ENCODE measurements at regions not wholly inside any gene's neighbourhood (a gene's known extent, or its start where the extent isn't known, plus 50 kb on each side); places are given as distances from the start of the nearest gene placed in this dataset.

DNA sequence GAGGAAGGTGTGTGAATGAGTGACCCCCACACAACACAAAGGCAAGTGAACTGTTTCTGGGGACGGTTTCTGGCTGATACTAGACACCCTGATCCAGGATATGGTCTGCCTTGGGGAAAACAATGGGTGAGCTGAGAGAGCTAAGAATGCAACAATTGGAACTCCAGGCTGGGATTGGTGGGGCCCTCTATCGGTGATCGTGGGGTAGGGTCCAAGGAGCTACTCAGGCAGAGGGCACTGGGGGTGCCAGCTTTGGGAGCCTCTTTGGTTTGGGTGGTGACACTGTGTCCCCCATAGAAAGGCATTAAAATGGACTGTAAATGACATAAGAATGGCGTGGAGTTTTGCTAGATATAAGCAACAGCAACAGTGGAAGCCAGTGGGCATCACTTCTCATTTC lies 439.1 kb downstream of the DMAC1 start:
- Mint-ChIP-seq H3K4me3 (no peak overlapping the region), H3K9me3 (ENCODE audit: low read depth) (no peaks in the 10 kb centered on the region), H3K27ac (no peak overlapping the region), H3K4me1 (ENCODE audit: low read depth) (no peaks in the 10 kb centered on the region), H3K27me3 (peaks cover 6% of the 10 kb centered on the region), H3K36me3 (no peaks in the 10 kb centered on the region)

- Mint-ChIP-seq H3K27me3 (peaks cover 7% of the 10 kb centered on the region), H3K36me3 (no peaks in the 10 kb centered on the region), H3K9me3 (ENCODE audit: low read depth) (no peaks in the 10 kb centered on the region), H3K4me1 (ENCODE audit: low read depth) (no peaks in the 10 kb centered on the region), H3K27ac (no peak overlapping the region), H3K4me3 (no peak overlapping the region)
Observed at GRCh38 chr9:7358876-7359275, 440.7 kb downstream of the DMAC1 start.

DNA sequence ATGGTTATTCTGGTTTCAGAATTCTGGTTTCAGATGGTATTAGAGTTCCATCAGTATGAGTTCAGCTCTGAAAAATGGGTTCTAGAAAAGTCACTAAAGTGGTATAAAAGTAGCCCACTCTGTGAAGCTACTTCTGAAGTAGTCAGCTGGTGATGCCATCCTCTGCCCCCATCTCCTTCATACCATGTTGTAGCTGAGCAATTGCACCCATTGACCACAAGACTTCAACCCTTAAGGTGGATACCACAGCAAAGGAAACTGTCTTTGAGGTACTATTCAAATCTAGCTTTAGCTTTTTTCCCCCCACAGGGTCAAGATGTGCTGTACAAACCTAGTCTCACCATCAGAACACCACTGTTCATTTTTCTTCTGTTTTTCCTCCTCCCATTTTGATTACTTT lies 444.9 kb downstream of the DMAC1 start:
- Mint-ChIP-seq H3K9me3 (ENCODE audit: low read depth) (peaks cover 3% of the 10 kb centered on the region), H3K27me3 (peaks cover 7% of the 10 kb centered on the region), H3K4me3 (no peak overlapping the region), H3K4me1 (ENCODE audit: low read depth) (no peaks in the 10 kb centered on the region), H3K27ac (no peak overlapping the region), H3K36me3 (no peaks in the 10 kb centered on the region)

DNA sequence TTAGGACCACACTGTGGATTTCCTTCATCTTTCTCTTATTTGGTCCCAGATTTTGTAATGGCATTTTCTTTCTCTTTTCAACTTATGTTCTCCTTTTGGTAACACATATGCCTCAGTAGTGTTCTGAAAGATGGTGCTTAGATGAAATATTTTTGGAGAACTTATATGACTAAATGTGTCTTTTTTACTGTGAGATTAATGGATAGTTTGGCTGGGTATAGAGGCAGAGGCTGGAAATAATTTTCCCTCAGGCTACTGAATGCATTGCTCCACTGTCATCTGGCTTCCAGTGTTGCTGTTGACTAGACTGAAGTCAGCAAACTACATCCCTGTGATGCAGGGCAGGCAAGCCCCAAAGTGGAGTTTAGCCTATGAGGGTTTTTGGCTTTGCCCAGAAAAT lies 450.9 kb downstream of the DMAC1 start:
- Mint-ChIP-seq H3K4me3 (no peak overlapping the region), H3K4me1 (ENCODE audit: low read depth) (no peaks in the 10 kb centered on the region), H3K9me3 (ENCODE audit: low read depth) (peaks cover 5% of the 10 kb centered on the region), H3K27me3 (no peaks in the 10 kb centered on the region), H3K36me3 (no peaks in the 10 kb centered on the region), H3K27ac (no peak overlapping the region)

- no peak overlapping the region for H3K4me3 Mint-ChIP-seq
- H3K9me3 Mint-ChIP-seq (ENCODE audit: low read depth): peaks cover 5% of the 10 kb centered on the region
- no peaks in the 10 kb centered on the region for H3K4me1 Mint-ChIP-seq (ENCODE audit: low read depth)
- no peaks in the 10 kb centered on the region for H3K27me3 Mint-ChIP-seq
- H3K36me3 Mint-ChIP-seq: no peaks in the 10 kb centered on the region
- H3K27ac Mint-ChIP-seq: no peak overlapping the region
Observed at GRCh38 chr9:7347556-7347955, 452.0 kb downstream of the DMAC1 start.

GRCh38 chr9:7346144-7346543 lies 453.4 kb downstream of the DMAC1 start:
- Mint-ChIP-seq H3K4me3 (no peak overlapping the region), H3K4me1 (ENCODE audit: low read depth) (no peaks in the 10 kb centered on the region), H3K27ac (no peak overlapping the region), H3K36me3 (no peaks in the 10 kb centered on the region), H3K9me3 (ENCODE audit: low read depth) (peaks cover 5% of the 10 kb centered on the region), H3K27me3 (no peaks in the 10 kb centered on the region)

DNA sequence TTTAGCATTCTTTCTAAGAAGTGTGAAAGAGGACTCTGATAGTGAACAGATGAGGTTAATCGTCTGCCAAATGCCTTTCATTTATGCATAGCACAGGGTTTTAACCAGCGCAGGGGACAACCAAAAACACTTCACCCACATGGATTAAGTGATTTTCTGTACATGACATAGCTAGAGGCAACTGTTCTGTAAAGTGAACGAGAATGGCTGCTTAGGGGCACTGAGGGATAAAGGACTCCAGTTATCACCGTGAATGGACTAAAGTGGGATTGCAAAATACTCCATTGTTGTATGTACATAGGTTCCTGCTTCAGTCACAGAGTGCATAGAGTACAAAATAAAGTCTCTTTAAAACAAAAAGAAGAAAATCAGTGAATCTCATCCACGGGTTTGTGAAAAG lies 456.8 kb downstream of the DMAC1 start:
- Mint-ChIP-seq H3K36me3 (no peaks in the 10 kb centered on the region), H3K4me1 (ENCODE audit: low read depth) (no peaks in the 10 kb centered on the region), H3K27me3 (no peaks in the 10 kb centered on the region), H3K27ac (no peak overlapping the region), H3K4me3 (no peak overlapping the region), H3K9me3 (ENCODE audit: low read depth) (no peaks in the 10 kb centered on the region)

DNA sequence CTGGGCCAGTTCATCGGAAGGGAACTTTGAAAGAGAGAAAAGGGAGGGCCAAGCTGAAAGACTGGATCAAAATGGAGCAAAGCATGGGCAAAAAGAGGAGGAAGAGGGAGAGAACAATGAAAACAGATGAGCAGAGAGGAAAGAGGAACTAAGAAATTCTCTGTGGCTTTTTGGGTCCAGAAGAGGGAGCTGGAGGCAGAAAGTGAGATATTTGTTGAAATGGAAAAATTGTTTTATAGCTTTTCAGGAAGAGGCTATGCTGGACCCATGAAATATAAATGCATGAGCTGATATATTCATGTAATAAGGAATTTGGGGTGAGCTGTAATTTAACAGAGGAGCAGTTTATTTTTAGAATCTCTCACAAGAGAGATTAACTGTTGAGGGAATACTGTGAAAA lies 457.3 kb downstream of the DMAC1 start:
- no peak overlapping the region for H3K4me3 Mint-ChIP-seq
- H3K9me3 Mint-ChIP-seq (ENCODE audit: low read depth): no peaks in the 10 kb centered on the region
- no peaks in the 10 kb centered on the region for H3K36me3 Mint-ChIP-seq
- H3K4me1 Mint-ChIP-seq (ENCODE audit: low read depth): no peaks in the 10 kb centered on the region
- no peak overlapping the region for H3K27ac Mint-ChIP-seq
- no peaks in the 10 kb centered on the region for H3K27me3 Mint-ChIP-seq

- H3K4me1 Mint-ChIP-seq (ENCODE audit: low read depth): no peaks in the 10 kb centered on the region
- H3K9me3 Mint-ChIP-seq (ENCODE audit: low read depth): no peaks in the 10 kb centered on the region
- H3K36me3 Mint-ChIP-seq: no peaks in the 10 kb centered on the region
- no peak overlapping the region for H3K27ac Mint-ChIP-seq
- H3K27me3 Mint-ChIP-seq: no peaks in the 10 kb centered on the region
- no peak overlapping the region for H3K4me3 Mint-ChIP-seq
Observed at GRCh38 chr9:7341571-7341970, 458.0 kb downstream of the DMAC1 start.

- Mint-ChIP-seq H3K27me3 (peaks cover 1% of the 10 kb centered on the region), H3K27ac (no peak overlapping the region), H3K9me3 (ENCODE audit: low read depth) (no peaks in the 10 kb centered on the region), H3K36me3 (no peaks in the 10 kb centered on the region), H3K4me1 (ENCODE audit: low read depth) (no peaks in the 10 kb centered on the region), H3K4me3 (no peak overlapping the region)
Observed at GRCh38 chr9:7340451-7340850, 459.1 kb downstream of the DMAC1 start.

- Mint-ChIP-seq H3K36me3 (no peaks in the 10 kb centered on the region), H3K4me3 (no peak overlapping the region), H3K27me3 (peaks cover 3% of the 10 kb centered on the region), H3K9me3 (ENCODE audit: low read depth) (no peaks in the 10 kb centered on the region), H3K4me1 (ENCODE audit: low read depth) (no peaks in the 10 kb centered on the region), H3K27ac (no peak overlapping the region)
Observed at GRCh38 chr9:7338586-7339281, 460.8 kb downstream of the DMAC1 start.

GRCh38 chr9:7336356-7337065 lies 463.1 kb downstream of the DMAC1 start:
- H3K27ac Mint-ChIP-seq: no peak overlapping the region
- H3K9me3 Mint-ChIP-seq (ENCODE audit: low read depth): no peaks in the 10 kb centered on the region
- H3K27me3 Mint-ChIP-seq: peaks cover 3% of the 10 kb centered on the region
- no peaks in the 10 kb centered on the region for H3K4me1 Mint-ChIP-seq (ENCODE audit: low read depth)
- H3K36me3 Mint-ChIP-seq: no peaks in the 10 kb centered on the region
- H3K4me3 Mint-ChIP-seq: no peak overlapping the region

DNA sequence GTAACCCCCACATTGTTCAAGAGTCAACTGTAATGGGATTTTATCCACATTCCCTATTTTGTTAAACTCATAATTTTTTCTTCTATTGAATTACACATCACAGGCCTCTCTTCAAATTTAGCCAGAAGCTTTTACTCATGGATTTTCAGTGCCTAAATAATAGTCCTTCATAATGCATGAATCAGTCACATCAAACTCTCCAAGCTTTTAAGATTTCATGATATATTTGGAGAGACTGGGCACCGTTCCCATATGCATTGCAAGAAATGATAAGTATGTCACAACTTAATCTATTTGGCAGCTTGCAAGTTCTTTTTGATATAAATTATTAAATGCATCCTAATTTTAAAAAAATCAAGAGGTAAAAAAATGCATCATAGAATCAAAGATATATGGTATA lies 465.9 kb downstream of the DMAC1 start:
- Mint-ChIP-seq H3K27me3 (peaks cover 3% of the 10 kb centered on the region), H3K36me3 (no peaks in the 10 kb centered on the region), H3K4me1 (ENCODE audit: low read depth) (no peaks in the 10 kb centered on the region), H3K27ac (no peak overlapping the region), H3K9me3 (ENCODE audit: low read depth) (no peaks in the 10 kb centered on the region), H3K4me3 (no peak overlapping the region)

- Mint-ChIP-seq H3K27ac (no peak overlapping the region), H3K36me3 (no peaks in the 10 kb centered on the region), H3K9me3 (ENCODE audit: low read depth) (no peaks in the 10 kb centered on the region), H3K27me3 (peaks cover 3% of the 10 kb centered on the region), H3K4me3 (no peak overlapping the region), H3K4me1 (ENCODE audit: low read depth) (no peaks in the 10 kb centered on the region)
Observed at GRCh38 chr9:7332780-7333179, 466.8 kb downstream of the DMAC1 start.

DNA sequence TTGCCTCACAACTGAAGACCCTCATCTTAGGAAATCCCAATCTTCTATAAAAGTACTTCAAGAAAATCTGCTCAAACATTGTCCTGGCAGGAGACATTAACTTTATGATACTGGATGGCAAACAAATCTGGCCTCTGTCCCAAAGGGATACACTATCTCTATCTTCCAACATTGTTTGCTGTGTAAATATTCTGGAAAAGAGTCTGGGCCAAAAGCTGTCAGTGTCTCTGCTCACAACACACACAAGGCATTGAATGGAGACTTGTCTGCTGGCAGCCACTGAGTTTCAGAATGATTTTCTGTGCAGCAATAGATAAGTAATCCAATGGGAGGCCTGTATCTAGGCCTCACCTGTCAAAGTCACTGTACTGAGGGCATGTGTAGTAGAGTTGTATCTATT lies 471.1 kb downstream of the DMAC1 start:
- Mint-ChIP-seq H3K27me3 (no peaks in the 10 kb centered on the region), H3K27ac (no peak overlapping the region), H3K4me3 (no peak overlapping the region), H3K36me3 (no peaks in the 10 kb centered on the region), H3K4me1 (ENCODE audit: low read depth) (no peaks in the 10 kb centered on the region), H3K9me3 (ENCODE audit: low read depth) (no peaks in the 10 kb centered on the region)

GRCh38 chr9:7325995-7326394 lies 473.6 kb downstream of the DMAC1 start:
- H3K4me3 Mint-ChIP-seq: no peak overlapping the region
- no peaks in the 10 kb centered on the region for H3K4me1 Mint-ChIP-seq (ENCODE audit: low read depth)
- H3K36me3 Mint-ChIP-seq: no peaks in the 10 kb centered on the region
- H3K9me3 Mint-ChIP-seq (ENCODE audit: low read depth): no peaks in the 10 kb centered on the region
- H3K27ac Mint-ChIP-seq: no peak overlapping the region
- H3K27me3 Mint-ChIP-seq: peaks cover 2% of the 10 kb centered on the region

Data from activated naive CD8-positive, alpha-beta T cell (primary cell).